ENCODE measurements at regions not wholly inside any gene's neighbourhood (a gene's known extent, or its start where the extent isn't known, plus 50 kb on each side); places are given as distances from the start of the nearest gene placed in this dataset.

GRCh38 chr6:145483191-145483996 is 251.9 kb downstream of the EPM2A start:
- no peak for TF ChIP-seq CTCF (IDR thresholded peaks at IDR 0.05)
- TF ChIP-seq POLR2A (IDR thresholded peaks at IDR 0.05) = no peak

Data from Peyer's patch (tissue), 4 donors.